ENCODE measurements at regions not wholly inside any gene's neighbourhood (a gene's known extent, or its start where the extent isn't known, plus 50 kb on each side); places are given as distances from the start of the nearest gene placed in this dataset.

DNA sequence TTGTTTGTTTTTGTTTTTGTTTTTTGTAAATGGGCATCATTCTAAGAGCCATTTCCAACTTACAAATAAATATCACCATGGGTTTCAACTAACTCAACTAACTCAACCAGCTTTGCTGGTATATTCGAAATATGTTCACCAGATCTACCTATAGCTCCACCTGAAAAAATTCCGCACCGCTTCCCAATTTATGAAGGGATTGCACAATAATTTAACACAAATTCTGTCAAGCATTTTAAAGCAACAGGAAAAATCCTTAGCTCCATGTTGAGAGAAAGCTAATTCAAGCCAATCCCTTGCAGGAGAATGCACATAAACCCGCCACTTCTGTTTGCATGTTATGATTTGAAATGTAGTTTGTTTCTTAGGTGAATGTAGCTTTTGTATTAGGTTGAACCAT, 417.8 kb downstream of the EFNB2 start:
- no peak for TF ChIP-seq CTCF (IDR thresholded peaks at IDR 0.05)
- Histone ChIP-seq H3K4me3 (no peak overlapping the region), H3K36me3 (no peaks in the 10 kb centered on the region), H3K9me3 (no peaks in the 10 kb centered on the region), H3K4me1 (no peaks in the 10 kb centered on the region), H3K27ac (no peak overlapping the region), H3K27me3 (ENCODE audit: low read depth) (no peaks in the 10 kb centered on the region)
- ATAC-seq: no peak
- no peak for DNase-seq
- intact Hi-C loops (cut with DNase I): no loop called here

- intact Hi-C loops (cut with DNase I): no loop called here
- no peaks in the 10 kb centered on the region for H3K27me3 ChIP-seq (ENCODE audit: low read depth)
- H3K9me3 ChIP-seq: no peaks in the 10 kb centered on the region
- H3K4me1 ChIP-seq: no peaks in the 10 kb centered on the region
- H3K4me3 ChIP-seq: no peak overlapping the region
- DNase-seq: no peak
- no peak for ATAC-seq
- no peak overlapping the region for H3K27ac ChIP-seq
- no peak for TF ChIP-seq CTCF (IDR thresholded peaks at IDR 0.05)
- no peaks in the 10 kb centered on the region for H3K36me3 ChIP-seq
Observed at GRCh38 chr13:106117035-106117434, 418.4 kb downstream of the EFNB2 start.

- H3K9me3 ChIP-seq: no peaks in the 10 kb centered on the region
- H3K4me3 ChIP-seq: no peak overlapping the region
- H3K27me3 ChIP-seq (ENCODE audit: low read depth): no peaks in the 10 kb centered on the region
- TF ChIP-seq CTCF (IDR thresholded peaks at IDR 0.05): no peak
- no peaks in the 10 kb centered on the region for H3K4me1 ChIP-seq
- H3K36me3 ChIP-seq: no peaks in the 10 kb centered on the region
- ATAC-seq (no peak), DNase-seq (no peak)
- H3K27ac ChIP-seq: no peak overlapping the region
- intact Hi-C loops (cut with DNase I): no loop called here
Observed at GRCh38 chr13:106115081-106115480, 420.4 kb downstream of the EFNB2 start.

DNA sequence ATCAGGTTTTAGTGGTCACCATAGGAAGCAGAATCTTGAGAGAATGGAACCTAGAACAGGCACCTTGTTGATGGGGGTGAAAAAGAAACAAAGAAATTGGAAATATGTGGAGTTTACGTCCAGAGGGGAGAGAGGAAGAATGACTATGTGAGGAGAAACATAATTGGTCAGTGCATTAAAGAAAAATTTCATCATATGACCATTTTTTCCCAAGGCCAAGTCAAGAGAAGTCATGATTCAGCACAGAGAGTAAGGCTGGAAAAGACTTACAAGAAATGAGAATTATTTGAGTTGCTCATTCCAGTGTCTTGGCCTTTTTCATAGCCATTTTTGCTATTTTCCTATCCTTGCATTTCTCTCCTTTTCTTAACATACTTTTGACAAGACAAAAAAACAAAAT, 421.7 kb downstream of the EFNB2 start:
- Histone ChIP-seq H3K36me3 (no peaks in the 10 kb centered on the region), H3K4me3 (no peak overlapping the region), H3K27me3 (ENCODE audit: low read depth) (no peaks in the 10 kb centered on the region), H3K9me3 (no peaks in the 10 kb centered on the region), H3K4me1 (no peaks in the 10 kb centered on the region), H3K27ac (no peak overlapping the region)
- ATAC-seq (no peak), DNase-seq (no peak)
- no peak for TF ChIP-seq CTCF (IDR thresholded peaks at IDR 0.05)
- intact Hi-C loops (cut with DNase I): no loop called here

- no peak overlapping the region for H3K4me3 ChIP-seq
- H3K4me1 ChIP-seq: no peaks in the 10 kb centered on the region
- no peaks in the 10 kb centered on the region for H3K36me3 ChIP-seq
- no peak for TF ChIP-seq CTCF (IDR thresholded peaks at IDR 0.05)
- no peak overlapping the region for H3K27ac ChIP-seq
- no peaks in the 10 kb centered on the region for H3K9me3 ChIP-seq
- intact Hi-C loops (cut with DNase I): no loop called here
- DNase-seq (no peak), ATAC-seq (no peak)
- H3K27me3 ChIP-seq (ENCODE audit: low read depth): no peaks in the 10 kb centered on the region
Observed at GRCh38 chr13:106112191-106112590, 423.3 kb downstream of the EFNB2 start.

GRCh38 chr13:106110241-106110855, 425.1 kb downstream of the EFNB2 start:
- no peak for TF ChIP-seq CTCF (IDR thresholded peaks at IDR 0.05)
- intact Hi-C loops (cut with DNase I): no loop called here
- Histone ChIP-seq H3K4me1 (no peaks in the 10 kb centered on the region), H3K4me3 (no peak overlapping the region), H3K36me3 (no peaks in the 10 kb centered on the region), H3K27ac (no peak overlapping the region), H3K27me3 (ENCODE audit: low read depth) (no peaks in the 10 kb centered on the region), H3K9me3 (no peaks in the 10 kb centered on the region)
- DNase-seq (no peak), ATAC-seq (no peak)
